ENCODE measurements at regions not wholly inside any gene's neighbourhood (a gene's known extent, or its start where the extent isn't known, plus 50 kb on each side); places are given as distances from the start of the nearest gene placed in this dataset.

DNA sequence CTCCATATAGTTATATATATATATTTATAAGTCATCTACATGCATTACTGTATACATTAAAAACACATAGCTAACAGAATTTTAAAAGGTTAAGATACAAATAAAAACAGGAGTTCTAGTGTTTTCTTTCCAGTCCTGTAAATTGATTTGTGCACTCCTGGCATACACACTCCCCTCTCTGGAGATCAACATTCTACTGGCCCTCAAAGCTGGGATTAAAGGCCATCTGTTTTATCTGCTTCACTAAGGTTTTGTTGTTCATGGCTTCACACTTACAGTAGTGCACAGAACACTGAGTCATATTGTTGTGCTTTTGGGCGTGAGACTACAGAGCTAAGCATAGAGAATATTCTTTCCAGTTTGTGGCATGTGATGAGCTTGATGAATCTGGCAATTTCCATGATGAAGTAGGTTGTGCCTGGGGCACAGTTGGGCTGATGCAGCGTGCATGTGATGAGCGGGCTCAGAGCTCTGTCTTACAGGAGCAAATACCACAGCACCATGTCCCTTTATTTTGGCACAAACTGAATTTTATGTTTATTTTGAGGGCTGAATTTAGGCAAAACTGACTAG lies 98.2 kb downstream of the TAF11L14 start:
- Histone ChIP-seq H2AK5ac (ENCODE audit: low read depth, low read length) (no peak overlapping the region), H2AFZ (replicated peaks; ENCODE audit: low read length, poor library complexity) (no peak overlapping the region), H3K79me1 (ENCODE audit: low read depth in 1 of 2, low read length in 2 of 2) (no peaks in the 10 kb centered on the region), H4K91ac (ENCODE audit: insufficient read depth, low read depth, low read length) (no peak overlapping the region), H4K20me1 (ENCODE audit: insufficient read depth, low read length) (no peaks in the 10 kb centered on the region), H4K8ac (ENCODE audit: low read depth in 2 of 2, low read length in 2 of 2) (no peak overlapping the region), H3K36me3 (ENCODE audit: control insufficient read depth, insufficient read depth, low read length) (no peaks in the 10 kb centered on the region), H3K18ac (ENCODE audit: low read depth, low read length) (no peak overlapping the region), H3K27ac (ENCODE audit: insufficient read depth, low read length) (no peak overlapping the region), H2BK5ac (ENCODE audit: low read depth, low read length, poor library complexity, severe bottlenecking) (no peak overlapping the region), H3K4me1 (ENCODE audit: control insufficient read depth, insufficient read depth, low read length) (no peaks in the 10 kb centered on the region), H3K23ac (ENCODE audit: low read depth, low read length) (no peak overlapping the region), H3K27me3 (ENCODE audit: control insufficient read depth, insufficient read depth, low read length) (no peaks in the 10 kb centered on the region), H2BK20ac (ENCODE audit: low read depth, low read length) (no peak overlapping the region), H3K4me3 (ENCODE audit: insufficient read depth, low read depth, low read length) (no peak overlapping the region), H3K9ac (ENCODE audit: low read depth, low read length) (no peak overlapping the region), H2AK9ac (replicated peaks; ENCODE audit: low read depth, low read length, poor library complexity) (no peak overlapping the region), H3K9me3 (ENCODE audit: control insufficient read depth, insufficient read depth, low read length) (no peaks in the 10 kb centered on the region), H2BK15ac (ENCODE audit: low read depth, low read length) (no peak overlapping the region), H4K5ac (ENCODE audit: low read depth, low read length) (no peak overlapping the region), H2BK120ac (ENCODE audit: low read depth, low read length) (no peak overlapping the region), H3K4me2 (ENCODE audit: low read depth, low read length) (no peak overlapping the region), H3K56ac (ENCODE audit: extremely low read depth, insufficient read depth, low read length) (no peak overlapping the region), H3K9me1 (ENCODE audit: insufficient read depth, low read length) (no peaks in the 10 kb centered on the region), H3K4ac (ENCODE audit: low read depth, low read length) (no peak overlapping the region), H3K14ac (replicated peaks; ENCODE audit: low read depth, low read length) (no peak overlapping the region)
- ChIA-PET CTCF (no interaction called here), POLR2A (ENCODE audit: unreplicated experiment) (no interaction called here)
- dilution Hi-C loops (cut with HindIII; ENCODE audit: low sequenced_read_pairs, unreplicated experiment) (no loop called here), in situ Hi-C loops (cut with MboI; ENCODE audit: low sequenced_read_pairs) (no loop called here), intact Hi-C loops (cut with micrococcal nuclease) (no loop called here)
- DNase-seq, result no peak
- TF ChIP-seq, protein P1, sequence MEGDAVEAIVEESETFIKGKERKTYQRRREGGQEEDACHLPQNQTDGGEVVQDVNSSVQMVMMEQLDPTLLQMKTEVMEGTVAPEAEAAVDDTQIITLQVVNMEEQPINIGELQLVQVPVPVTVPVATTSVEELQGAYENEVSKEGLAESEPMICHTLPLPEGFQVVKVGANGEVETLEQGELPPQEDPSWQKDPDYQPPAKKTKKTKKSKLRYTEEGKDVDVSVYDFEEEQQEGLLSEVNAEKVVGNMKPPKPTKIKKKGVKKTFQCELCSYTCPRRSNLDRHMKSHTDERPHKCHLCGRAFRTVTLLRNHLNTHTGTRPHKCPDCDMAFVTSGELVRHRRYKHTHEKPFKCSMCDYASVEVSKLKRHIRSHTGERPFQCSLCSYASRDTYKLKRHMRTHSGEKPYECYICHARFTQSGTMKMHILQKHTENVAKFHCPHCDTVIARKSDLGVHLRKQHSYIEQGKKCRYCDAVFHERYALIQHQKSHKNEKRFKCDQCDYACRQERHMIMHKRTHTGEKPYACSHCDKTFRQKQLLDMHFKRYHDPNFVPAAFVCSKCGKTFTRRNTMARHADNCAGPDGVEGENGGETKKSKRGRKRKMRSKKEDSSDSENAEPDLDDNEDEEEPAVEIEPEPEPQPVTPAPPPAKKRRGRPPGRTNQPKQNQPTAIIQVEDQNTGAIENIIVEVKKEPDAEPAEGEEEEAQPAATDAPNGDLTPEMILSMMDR (conservative IDR thresholded peaks at IDR 0.05; ENCODE audit: low read depth, low read length), result no peak
- TF ChIP-seq FOS (IDR thresholded peaks at IDR 0.05; ENCODE audit: low read depth, low read length) (no peak), MAZ (IDR thresholded peaks at IDR 0.05; ENCODE audit: borderline replicate concordance, low read depth, low read length) (no peak), CEBPB (IDR thresholded peaks at IDR 0.05; ENCODE audit: low read depth, low read length) (no peak), RFX5 (IDR thresholded peaks at IDR 0.05; ENCODE audit: low read depth, low read length) (no peak), MXI1 (IDR thresholded peaks at IDR 0.05; ENCODE audit: borderline replicate concordance, low read depth, low read length) (no peak), NFE2L2 (IDR thresholded peaks at IDR 0.05; ENCODE audit: low read depth, low read length) (no peak), CHD1 (IDR thresholded peaks at IDR 0.05; ENCODE audit: low read depth, low read length) (no peak), MAFK (IDR thresholded peaks at IDR 0.05; ENCODE audit: low read depth, low read length) (no peak), RCOR1 (IDR thresholded peaks at IDR 0.05; ENCODE audit: insufficient replicate concordance, low read length) (no peak), RAD21 (IDR thresholded peaks at IDR 0.05; ENCODE audit: low read length) (no peak), POLR2A (IDR thresholded peaks at IDR 0.05; ENCODE audit: low read depth, low read length) (no peak), SMC3 (IDR thresholded peaks at IDR 0.05; ENCODE audit: low read depth, low read length) (no peak)
- TF ChIP-seq, protein P2, sequence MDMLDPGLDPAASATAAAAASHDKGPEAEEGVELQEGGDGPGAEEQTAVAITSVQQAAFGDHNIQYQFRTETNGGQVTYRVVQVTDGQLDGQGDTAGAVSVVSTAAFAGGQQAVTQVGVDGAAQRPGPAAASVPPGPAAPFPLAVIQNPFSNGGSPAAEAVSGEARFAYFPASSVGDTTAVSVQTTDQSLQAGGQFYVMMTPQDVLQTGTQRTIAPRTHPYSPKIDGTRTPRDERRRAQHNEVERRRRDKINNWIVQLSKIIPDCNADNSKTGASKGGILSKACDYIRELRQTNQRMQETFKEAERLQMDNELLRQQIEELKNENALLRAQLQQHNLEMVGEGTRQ (IDR thresholded peaks at IDR 0.05; ENCODE audit: low read depth, low read length), result no peak
- TF ChIP-seq, protein P3, sequence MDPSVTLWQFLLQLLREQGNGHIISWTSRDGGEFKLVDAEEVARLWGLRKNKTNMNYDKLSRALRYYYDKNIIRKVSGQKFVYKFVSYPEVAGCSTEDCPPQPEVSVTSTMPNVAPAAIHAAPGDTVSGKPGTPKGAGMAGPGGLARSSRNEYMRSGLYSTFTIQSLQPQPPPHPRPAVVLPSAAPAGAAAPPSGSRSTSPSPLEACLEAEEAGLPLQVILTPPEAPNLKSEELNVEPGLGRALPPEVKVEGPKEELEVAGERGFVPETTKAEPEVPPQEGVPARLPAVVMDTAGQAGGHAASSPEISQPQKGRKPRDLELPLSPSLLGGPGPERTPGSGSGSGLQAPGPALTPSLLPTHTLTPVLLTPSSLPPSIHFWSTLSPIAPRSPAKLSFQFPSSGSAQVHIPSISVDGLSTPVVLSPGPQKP (IDR thresholded peaks at IDR 0.05; ENCODE audit: borderline replicate concordance, low read depth, low read length), result no peak
- 50% methylated on average over 1 of the region's 3 CpGs; no CpG with 5 or more reads in 1 of the 2 experiments for WGBS, 2 experiments (ENCODE audit: extremely low coverage in 2 of 2, insufficient read length in 1 of 2)
- no peak for ATAC-seq (ENCODE audit: low read depth)
- BruUV-seq (replicated peaks), result no TSS peak

All from IMR-90 (cell line).